ENCODE measurements at regions not wholly inside any gene's neighbourhood (a gene's known extent, or its start where the extent isn't known, plus 50 kb on each side); places are given as distances from the start of the nearest gene placed in this dataset.

GRCh38 chr4:179071131-179071530 is 1628.9 kb upstream of the AGA start:
- DNase-seq (ENCODE audit: extremely low read depth in 1 of 11, low read depth in 9 of 11, low spot score in 4 of 11): no peak

- no peak for DNase-seq (ENCODE audit: extremely low read depth in 1 of 11, low read depth in 9 of 11, low spot score in 4 of 11)
Observed at GRCh38 chr4:179076865-179077264, 1634.6 kb upstream of the AGA start.

GRCh38 chr4:179095585-179096221 is 1653.5 kb upstream of the AGA start:
- DNase-seq (ENCODE audit: extremely low read depth in 1 of 11, low read depth in 9 of 11, low spot score in 4 of 11): peak; percentile 17 to 65 (median 52)

GRCh38 chr4:179097741-179098140 is 1655.5 kb upstream of the AGA start:
- DNase-seq (ENCODE audit: extremely low read depth in 1 of 11, low read depth in 9 of 11, low spot score in 4 of 11): peak; percentile 7 to 54 (median 43)

GRCh38 chr4:179110356-179110755 is 1668.1 kb upstream of the AGA start:
- no peak for DNase-seq (ENCODE audit: extremely low read depth in 1 of 11, low read depth in 9 of 11, low spot score in 4 of 11)

- DNase-seq (ENCODE audit: extremely low read depth in 1 of 11, low read depth in 9 of 11, low spot score in 4 of 11): no peak
Observed at GRCh38 chr4:179110816-179111215, 1668.6 kb upstream of the AGA start.

GRCh38 chr4:179112441-179113170 is 1670.4 kb upstream of the AGA start:
- no peak for DNase-seq (ENCODE audit: extremely low read depth in 1 of 11, low read depth in 9 of 11, low spot score in 4 of 11)

GRCh38 chr4:179114615-179115014 is 1672.4 kb upstream of the AGA start:
- no peak for DNase-seq (ENCODE audit: extremely low read depth in 1 of 11, low read depth in 9 of 11, low spot score in 4 of 11)

- DNase-seq (ENCODE audit: extremely low read depth in 1 of 11, low read depth in 9 of 11, low spot score in 4 of 11): no peak
Observed at GRCh38 chr4:179116011-179116410, 1673.8 kb upstream of the AGA start.

GRCh38 chr4:179116581-179116980 is 1674.3 kb upstream of the AGA start:
- no peak for DNase-seq (ENCODE audit: extremely low read depth in 1 of 11, low read depth in 9 of 11, low spot score in 4 of 11)

- no peak for DNase-seq (ENCODE audit: extremely low read depth in 1 of 11, low read depth in 9 of 11, low spot score in 4 of 11)
Observed at GRCh38 chr4:179123084-179123483, 1680.8 kb upstream of the AGA start.

GRCh38 chr4:179124419-179124818 is 1682.2 kb upstream of the AGA start:
- no peak for DNase-seq (ENCODE audit: extremely low read depth in 1 of 11, low read depth in 9 of 11, low spot score in 4 of 11)

GRCh38 chr4:179124957-179125356 is 1682.7 kb upstream of the AGA start:
- no peak for DNase-seq (ENCODE audit: extremely low read depth in 1 of 11, low read depth in 9 of 11, low spot score in 4 of 11)

- no peak for DNase-seq (ENCODE audit: extremely low read depth in 1 of 11, low read depth in 9 of 11, low spot score in 4 of 11)
Observed at GRCh38 chr4:179125870-179126269, 1683.6 kb upstream of the AGA start.

GRCh38 chr4:179128299-179128698 is 1686.1 kb upstream of the AGA start:
- no peak for DNase-seq (ENCODE audit: extremely low read depth in 1 of 11, low read depth in 9 of 11, low spot score in 4 of 11)

GRCh38 chr4:179130122-179130714 is 1688.0 kb upstream of the AGA start:
- no peak for DNase-seq (ENCODE audit: extremely low read depth in 1 of 11, low read depth in 9 of 11, low spot score in 4 of 11)

- no peak for DNase-seq (ENCODE audit: extremely low read depth in 1 of 11, low read depth in 9 of 11, low spot score in 4 of 11)
Observed at GRCh38 chr4:179145746-179146525, 1703.7 kb upstream of the AGA start.

- no peak for DNase-seq (ENCODE audit: extremely low read depth in 1 of 11, low read depth in 9 of 11, low spot score in 4 of 11)
Observed at GRCh38 chr4:179151770-179152169, 1709.5 kb upstream of the AGA start.

- DNase-seq (ENCODE audit: extremely low read depth in 1 of 11, low read depth in 9 of 11, low spot score in 4 of 11): no peak
Observed at GRCh38 chr4:179163147-179163546, 1720.9 kb upstream of the AGA start.
